ENCODE measurements at regions not wholly inside any gene's neighbourhood (a gene's known extent, or its start where the extent isn't known, plus 50 kb on each side); places are given as distances from the start of the nearest gene placed in this dataset.

GRCh38 chr12:93100610-93101009 lies 171.5 kb upstream of the EEA1 start:
- no peak for TF ChIP-seq CTCF (conservative IDR thresholded peaks at IDR 0.05; ENCODE audit: low read length)
- DNase-seq (ENCODE audit: low read depth), result peak; percentile 52
- H3K4me3 ChIP-seq (ENCODE audit: low read length), result no peak overlapping the region

- DNase-seq (ENCODE audit: low read depth), result no peak
- no peak overlapping the region for H3K4me3 ChIP-seq (ENCODE audit: low read length)
- TF ChIP-seq CTCF (conservative IDR thresholded peaks at IDR 0.05; ENCODE audit: low read length), result no peak
These were observed 172.3 kb upstream of the EEA1 start for GRCh38 chr12:93101367-93101766.

GRCh38 chr12:93102312-93102711 lies 173.2 kb upstream of the EEA1 start:
- no peak overlapping the region for H3K4me3 ChIP-seq (ENCODE audit: low read length)
- DNase-seq (ENCODE audit: low read depth), result no peak
- TF ChIP-seq CTCF (conservative IDR thresholded peaks at IDR 0.05; ENCODE audit: low read length), result no peak

- no peak for TF ChIP-seq CTCF (conservative IDR thresholded peaks at IDR 0.05; ENCODE audit: low read length)
- no peak overlapping the region for H3K4me3 ChIP-seq (ENCODE audit: low read length)
- DNase-seq (ENCODE audit: low read depth), result no peak
These were observed 173.6 kb upstream of the EEA1 start for GRCh38 chr12:93102744-93103143.

GRCh38 chr12:93103154-93103553 lies 174.1 kb upstream of the EEA1 start:
- no peak for DNase-seq (ENCODE audit: low read depth)
- H3K4me3 ChIP-seq (ENCODE audit: low read length), result no peak overlapping the region
- TF ChIP-seq CTCF (conservative IDR thresholded peaks at IDR 0.05; ENCODE audit: low read length), result no peak

GRCh38 chr12:93104535-93104934 lies 175.4 kb upstream of the EEA1 start:
- no peak for DNase-seq (ENCODE audit: low read depth)
- no peak overlapping the region for H3K4me3 ChIP-seq (ENCODE audit: low read length)
- TF ChIP-seq CTCF (conservative IDR thresholded peaks at IDR 0.05; ENCODE audit: low read length), result no peak

- TF ChIP-seq CTCF (conservative IDR thresholded peaks at IDR 0.05; ENCODE audit: low read length), result no peak
- DNase-seq (ENCODE audit: low read depth), result no peak
- H3K4me3 ChIP-seq (ENCODE audit: low read length), result no peak overlapping the region
These were observed 177.8 kb upstream of the EEA1 start for GRCh38 chr12:93106910-93107309.

Data from AG10803 (cell line).